LNCaP clone FGC (cell line): ENCODE measurements at regions not wholly inside any gene's neighbourhood (a gene's known extent, or its start where the extent isn't known, plus 50 kb on each side); places are given as distances from the start of the nearest gene placed in this dataset.

Experiments used
- DNase-seq: peaks from one replicate; pipeline ENCODE4 v3.0.0-alpha.2; 2011; ENCODE audit warnings: low read depth
- H3K4me3 ChIP-seq: 2 replicates; pipeline ENCODE4 v1.5.1; 2011; ENCODE audit warnings: mild to moderate bottlenecking, low read depth, low read length, control low read depth
- TF ChIP-seq, protein P1 (sequence below): IDR thresholded peaks from 2 replicates; pipeline ENCODE4 v1.5.1; 2012; ENCODE audit warnings: mild to moderate bottlenecking; ENCODE audit not compliant: control insufficient read depth, insufficient read depth; ENCODE audit errors: extremely low read depth

DNA sequence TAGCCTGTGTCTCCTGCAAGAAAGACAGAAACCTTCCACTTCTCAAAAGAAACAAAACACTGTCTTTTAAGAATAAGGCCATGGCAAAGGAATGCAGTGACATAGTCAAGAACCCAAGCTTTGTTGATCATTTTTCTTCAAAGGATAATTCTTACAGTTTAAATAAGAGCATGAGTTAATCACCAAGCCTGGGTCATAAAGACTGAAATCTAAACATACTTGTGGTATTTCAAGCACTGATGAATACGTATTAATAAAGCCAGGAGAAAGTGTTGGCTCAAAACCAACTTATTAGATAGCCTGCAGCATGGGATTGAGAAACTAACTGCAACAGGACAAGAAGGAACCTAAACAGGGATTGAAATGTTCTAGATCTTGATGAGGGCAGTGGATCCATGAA, 143.3 kb upstream of the MTNR1B start:
- DNase-seq, result no peak
- H3K4me3 ChIP-seq, result no peak overlapping the region
- TF ChIP-seq, protein P1, sequence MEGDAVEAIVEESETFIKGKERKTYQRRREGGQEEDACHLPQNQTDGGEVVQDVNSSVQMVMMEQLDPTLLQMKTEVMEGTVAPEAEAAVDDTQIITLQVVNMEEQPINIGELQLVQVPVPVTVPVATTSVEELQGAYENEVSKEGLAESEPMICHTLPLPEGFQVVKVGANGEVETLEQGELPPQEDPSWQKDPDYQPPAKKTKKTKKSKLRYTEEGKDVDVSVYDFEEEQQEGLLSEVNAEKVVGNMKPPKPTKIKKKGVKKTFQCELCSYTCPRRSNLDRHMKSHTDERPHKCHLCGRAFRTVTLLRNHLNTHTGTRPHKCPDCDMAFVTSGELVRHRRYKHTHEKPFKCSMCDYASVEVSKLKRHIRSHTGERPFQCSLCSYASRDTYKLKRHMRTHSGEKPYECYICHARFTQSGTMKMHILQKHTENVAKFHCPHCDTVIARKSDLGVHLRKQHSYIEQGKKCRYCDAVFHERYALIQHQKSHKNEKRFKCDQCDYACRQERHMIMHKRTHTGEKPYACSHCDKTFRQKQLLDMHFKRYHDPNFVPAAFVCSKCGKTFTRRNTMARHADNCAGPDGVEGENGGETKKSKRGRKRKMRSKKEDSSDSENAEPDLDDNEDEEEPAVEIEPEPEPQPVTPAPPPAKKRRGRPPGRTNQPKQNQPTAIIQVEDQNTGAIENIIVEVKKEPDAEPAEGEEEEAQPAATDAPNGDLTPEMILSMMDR, result no peak

DNA sequence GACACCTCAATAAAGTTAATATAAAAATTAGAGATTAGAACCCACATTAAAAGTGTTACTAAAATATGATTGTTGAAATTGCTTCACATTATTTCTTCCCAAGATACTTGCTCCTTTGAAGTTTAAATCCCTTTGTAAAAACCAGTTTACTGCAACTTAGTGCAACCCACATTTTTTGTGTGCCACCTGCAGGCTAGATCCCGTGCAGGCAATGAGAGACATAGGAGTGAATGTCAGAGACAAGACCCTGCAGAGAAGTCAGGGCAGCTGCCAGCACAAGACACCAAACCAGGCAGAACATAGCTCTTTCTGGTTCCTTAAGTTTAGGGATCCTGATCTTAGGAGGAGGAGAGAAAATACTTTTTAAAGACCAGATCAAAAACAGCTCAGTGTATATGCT, 142.8 kb upstream of the MTNR1B start:
- TF ChIP-seq, protein P1, result peak; percentile 35; the same call in 1 of the 2 replicates
- H3K4me3 ChIP-seq, result no peak overlapping the region
- no peak for DNase-seq

DNA sequence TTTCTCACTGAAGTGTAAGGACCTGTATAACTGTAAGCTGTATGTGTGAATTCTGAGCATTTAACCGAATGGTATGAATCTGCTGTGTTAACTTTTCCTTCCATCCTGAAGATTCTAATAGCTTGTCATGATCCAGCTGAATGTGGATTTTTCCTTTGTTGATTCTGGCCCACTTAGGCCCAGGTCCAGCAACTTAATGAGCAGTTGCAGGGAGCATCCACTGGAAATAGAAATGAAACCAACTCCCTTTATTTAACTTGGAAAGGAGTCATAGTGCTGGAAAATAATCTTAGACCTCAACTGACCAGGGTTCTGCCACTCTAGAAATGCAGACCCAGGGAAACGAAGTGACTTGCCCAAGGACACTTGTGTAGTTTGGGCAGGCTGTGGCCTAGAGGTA, 142.3 kb upstream of the MTNR1B start:
- TF ChIP-seq, protein P1, result no peak
- no peak overlapping the region for H3K4me3 ChIP-seq
- no peak for DNase-seq

DNA sequence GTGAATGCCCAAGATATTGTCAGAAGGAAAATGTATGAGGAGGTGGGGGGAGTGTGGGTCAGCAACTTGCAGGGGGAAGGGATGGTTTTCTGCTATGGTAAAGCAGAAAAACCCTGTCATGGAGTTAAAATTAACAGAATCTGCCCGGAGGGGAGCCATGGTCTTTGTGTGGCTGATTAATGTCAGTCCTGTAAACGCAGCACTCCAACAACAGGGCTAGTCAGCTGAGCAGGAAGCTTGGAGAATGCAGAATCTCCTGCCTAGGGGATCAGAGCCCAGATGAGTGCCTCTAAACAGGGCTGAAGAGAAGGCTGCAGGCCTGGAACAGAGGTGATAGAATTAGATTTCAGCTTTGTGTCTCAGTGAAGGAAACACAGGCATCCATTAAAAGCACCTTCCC, 140.9 kb upstream of the MTNR1B start:
- DNase-seq, result no peak
- TF ChIP-seq, protein P1, result no peak
- H3K4me3 ChIP-seq, result no peak overlapping the region

DNA sequence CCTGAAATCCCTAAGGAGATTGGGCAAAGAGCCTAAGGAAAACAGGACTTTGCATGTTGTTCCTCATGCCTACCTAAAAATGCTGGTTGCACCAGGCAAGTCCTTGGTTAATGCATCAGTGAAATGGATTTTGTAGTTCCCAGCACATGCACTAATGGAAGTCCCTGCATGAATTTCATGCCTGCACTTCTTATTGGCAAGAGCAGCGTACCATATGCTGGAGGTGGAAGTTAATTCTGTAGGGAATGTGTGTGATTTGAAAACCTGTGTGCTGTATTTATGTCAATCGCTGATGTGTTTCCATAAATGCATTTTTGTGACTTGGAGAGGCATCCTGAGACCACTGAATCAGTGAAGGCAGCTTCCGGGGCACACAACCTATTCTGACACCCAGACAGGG, 140.3 kb upstream of the MTNR1B start:
- no peak overlapping the region for H3K4me3 ChIP-seq
- DNase-seq, result no peak
- TF ChIP-seq, protein P1, result no peak

DNA sequence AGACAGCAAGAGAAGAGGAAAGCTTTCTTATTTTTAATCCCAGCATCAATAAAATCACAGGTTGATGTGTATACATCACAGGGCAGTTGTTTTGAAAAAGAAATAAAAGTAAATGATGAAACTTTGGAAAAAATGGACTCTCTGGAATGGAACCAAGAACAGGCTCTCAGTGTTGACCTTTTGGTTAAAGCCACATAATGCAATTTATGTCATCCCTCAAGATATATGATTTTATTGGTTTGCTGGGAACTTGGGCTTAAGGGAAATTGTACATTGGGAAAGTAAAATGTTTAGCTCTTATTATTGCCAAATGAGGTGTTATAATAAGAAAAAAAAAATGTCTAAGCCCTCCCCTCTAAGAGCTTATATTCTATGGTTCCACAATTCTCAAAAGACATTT, 139.8 kb upstream of the MTNR1B start:
- H3K4me3 ChIP-seq, result no peak overlapping the region
- TF ChIP-seq, protein P1, result no peak
- no peak for DNase-seq

DNA sequence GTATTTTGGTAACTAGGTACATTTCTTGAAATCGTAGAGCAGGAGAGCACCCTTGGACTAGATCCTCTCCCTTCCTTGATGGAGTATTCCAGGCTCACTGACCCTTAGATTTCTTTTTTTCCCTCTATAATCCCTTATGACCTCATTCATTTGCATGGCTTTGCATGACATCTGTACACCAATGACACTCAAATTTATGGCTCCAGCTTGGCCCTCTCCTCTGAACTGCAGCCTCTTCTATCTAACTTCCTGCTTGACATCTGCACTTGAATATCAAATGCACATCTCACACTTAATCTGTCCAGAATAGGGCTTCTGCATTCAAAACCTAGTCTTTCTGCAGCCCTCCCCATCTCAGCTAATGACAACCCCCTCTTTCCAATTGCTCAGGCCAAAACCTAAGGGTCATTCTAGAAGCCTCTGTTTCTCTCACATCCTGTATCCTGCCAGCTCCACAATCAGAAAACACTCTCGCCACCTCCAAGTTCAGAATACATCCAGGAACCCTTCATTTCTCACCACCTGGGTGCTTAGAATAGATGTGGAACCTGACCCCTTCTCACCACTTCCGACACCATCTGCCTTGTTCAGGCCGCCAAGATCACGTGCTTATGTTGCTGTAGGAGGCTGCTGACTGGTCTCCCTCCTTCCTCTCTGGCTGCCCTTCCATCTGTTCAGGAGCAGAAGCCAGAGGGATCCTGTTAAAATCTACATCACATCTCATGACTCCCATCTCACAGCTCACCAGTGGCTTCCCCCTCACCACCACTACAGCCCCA, 138.9 kb upstream of the MTNR1B start:
- DNase-seq, result no peak
- TF ChIP-seq, protein P1, result no peak
- no peak overlapping the region for H3K4me3 ChIP-seq
